Mucosa of descending colon (tissue), 3 donors: ENCODE measurements at regions not wholly inside any gene's neighbourhood (a gene's known extent, or its start where the extent isn't known, plus 50 kb on each side); places are given as distances from the start of the nearest gene placed in this dataset.
"Not testable (repeated sequence)": the region's sequence is repeated elsewhere in the genome, so short reads cannot be mapped to it uniquely, and the experiment has no call there.

Experiments used
- ATAC-seq: fragments of 200-7000 bp; cut with Tn5 transposase; one replicate; pipeline ENCODE4 v1.9.1; 2020; ENCODE audit warnings: mild to moderate bottlenecking, moderate library complexity
- DNase-seq, 3 donors: peaks; one replicate each; pipeline ENCODE4 v3.0.0-alpha.2; 2020
- H3K36me3 ChIP-seq: fragments of 200-600 bp; one replicate; pipeline ENCODE4 v1.8.0; 2021; ENCODE audit warnings: low read depth, mild to moderate bottlenecking
- H3K4me1 ChIP-seq: fragments of 200-600 bp; one replicate; pipeline ENCODE4 v1.8.0; 2021; ENCODE audit warnings: low read depth, mild to moderate bottlenecking
- H3K4me3 ChIP-seq: fragments of 200-600 bp; one replicate; pipeline ENCODE4 v1.8.0; 2021; ENCODE audit warnings: mild to moderate bottlenecking
- H3K9me3 ChIP-seq: fragments of 200-600 bp; one replicate; pipeline ENCODE4 v1.8.0; 2021; ENCODE audit warnings: mild to moderate bottlenecking
- CTCF ChIP-seq: fragments of 200-600 bp; IDR thresholded peaks from one replicate; pipeline ENCODE4 v1.8.0; 2022; ENCODE audit warnings: antibody characterized with exemption, mild to moderate bottlenecking
- intact Hi-C, 2 donors: fragments of 100-400 bp; cut with DNase I in 1 of 2; cut with micrococcal nuclease in 1 of 2; formaldehyde crosslinking; loops; one replicate each; pipeline versions ENCODE4 v1.11.0 to v1.11.1; 2022; cut with DNase I, micrococcal nuclease
- donor health status: DM: no; HTN: no; CAD: no; lungs with moderate emphysema.
- donor health status: DM: no; HTN: no; CAD: no.
- donor health status: DM: no; HTN: yes; CAD: no.

- Histone ChIP-seq H3K9me3 (no peaks in the 10 kb centered on the region), H3K4me3 (no peak overlapping the region), H3K4me1 (peaks cover 7% of the 10 kb centered on the region), H3K36me3 (no peaks in the 10 kb centered on the region)
- intact Hi-C loops: no loop called here
- TF ChIP-seq CTCF: no peak
- DNase-seq (no peak), ATAC-seq (no peak)
Measured at GRCh38 chr6:144361016-144361415, 75.9 kb downstream of the UTRN start.

- Histone ChIP-seq H3K9me3 (no peaks in the 10 kb centered on the region), H3K4me1 (peaks cover 7% of the 10 kb centered on the region), H3K4me3 (no peak overlapping the region), H3K36me3 (no peaks in the 10 kb centered on the region)
- no peak for TF ChIP-seq CTCF
- intact Hi-C loops: no loop called here
- DNase-seq (peak in 1 of 3 donors; percentile 23), ATAC-seq (no peak)
Measured at GRCh38 chr6:144362042-144363018, 77.2 kb downstream of the UTRN start.

GRCh38 chr6:144364208-144364720 is 79.1 kb downstream of the UTRN start:
- H3K4me1 ChIP-seq: peaks cover 7% of the 10 kb centered on the region
- H3K9me3 ChIP-seq: no peaks in the 10 kb centered on the region
- intact Hi-C loops: no loop called here
- no peaks in the 10 kb centered on the region for H3K36me3 ChIP-seq
- DNase-seq: no peak
- TF ChIP-seq CTCF: no peak
- no peak for ATAC-seq
- H3K4me3 ChIP-seq: no peak overlapping the region

GRCh38 chr6:144364782-144365181 is 79.6 kb downstream of the UTRN start:
- TF ChIP-seq CTCF: no peak
- H3K4me3 ChIP-seq: no peak overlapping the region
- intact Hi-C loops: no loop called here
- no peaks in the 10 kb centered on the region for H3K9me3 ChIP-seq
- ATAC-seq (no peak), DNase-seq (no peak)
- no peaks in the 10 kb centered on the region for H3K36me3 ChIP-seq
- peaks cover 7% of the 10 kb centered on the region for H3K4me1 ChIP-seq

GRCh38 chr6:144365271-144365670 is 80.1 kb downstream of the UTRN start:
- H3K9me3 ChIP-seq: no peaks in the 10 kb centered on the region
- no peak for ATAC-seq
- intact Hi-C loops: no loop called here

GRCh38 chr6:144369696-144370095 is 84.6 kb downstream of the UTRN start:
- H3K4me3 ChIP-seq, ATAC-seq, H3K9me3 ChIP-seq, intact Hi-C loops, H3K4me1 ChIP-seq, DNase-seq, H3K36me3 ChIP-seq: not testable (repeated sequence)

More at GRCh38 chr6:144365271-144365670, 80.1 kb downstream of the UTRN start:
- Histone ChIP-seq H3K4me1 (peaks cover 7% of the 10 kb centered on the region), H3K36me3 (no peaks in the 10 kb centered on the region), H3K4me3 (no peak overlapping the region)
- DNase-seq: no peak
- no peak for TF ChIP-seq CTCF
